D721Med (cell line): ENCODE measurements at regions not wholly inside any gene's neighbourhood (a gene's known extent, or its start where the extent isn't known, plus 50 kb on each side); places are given as distances from the start of the nearest gene placed in this dataset.
"Not testable (repeated sequence)": the region's sequence is repeated elsewhere in the genome, so short reads cannot be mapped to it uniquely, and the experiment has no call there.

Experiments used
- DNase-seq: peaks from one replicate; pipeline ENCODE4 v3.0.0; 2011; ENCODE audit warnings: low spot score; ENCODE audit not compliant: insufficient read length
- FAIRE-seq: peaks from 2 replicates; lab custom pipeline; 2011; peaks lifted over from hg19 to GRCh38; lab: Jason Lieb, UNC
- CTCF ChIP-seq: IDR thresholded peaks from 2 replicates; pipeline ENCODE4 v1.5.1; 2012; ENCODE audit warnings: mild to moderate bottlenecking, control low read depth; ENCODE audit not compliant: insufficient read depth; ENCODE audit errors: missing control alignments

- TF ChIP-seq CTCF = no peak
- DNase-seq (no peak), FAIRE-seq (no peak)
Measured at GRCh38 chr6:140269591-140270165, 895.2 kb upstream of the CITED2 start.

GRCh38 chr6:140264431-140264830 is 890.0 kb upstream of the CITED2 start:
- TF ChIP-seq CTCF = no peak
- DNase-seq = no peak

DNA sequence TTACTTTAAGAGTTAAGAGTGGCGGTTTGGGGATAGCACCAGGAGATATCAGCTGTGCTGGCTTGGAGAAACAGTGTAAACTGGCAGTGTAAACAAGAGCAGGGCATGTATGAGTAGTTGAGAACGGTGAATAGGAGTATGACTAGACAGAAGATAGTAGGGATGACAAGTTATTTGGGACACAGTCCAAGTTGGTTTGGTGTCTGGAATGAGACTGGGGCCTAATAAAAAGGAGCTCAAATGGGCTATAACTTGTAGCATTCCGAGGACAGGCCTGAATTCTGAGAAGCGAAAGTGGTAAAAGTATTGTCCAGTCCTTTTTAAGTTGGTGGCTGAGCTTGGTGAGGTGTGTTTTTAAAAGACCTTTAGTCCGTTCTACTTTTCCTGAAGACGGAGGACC is 883.9 kb upstream of the CITED2 start:
- FAIRE-seq, DNase-seq: not testable (repeated sequence)

More at GRCh38 chr6:140264431-140264830, 890.0 kb upstream of the CITED2 start:
- FAIRE-seq = no peak

DNA sequence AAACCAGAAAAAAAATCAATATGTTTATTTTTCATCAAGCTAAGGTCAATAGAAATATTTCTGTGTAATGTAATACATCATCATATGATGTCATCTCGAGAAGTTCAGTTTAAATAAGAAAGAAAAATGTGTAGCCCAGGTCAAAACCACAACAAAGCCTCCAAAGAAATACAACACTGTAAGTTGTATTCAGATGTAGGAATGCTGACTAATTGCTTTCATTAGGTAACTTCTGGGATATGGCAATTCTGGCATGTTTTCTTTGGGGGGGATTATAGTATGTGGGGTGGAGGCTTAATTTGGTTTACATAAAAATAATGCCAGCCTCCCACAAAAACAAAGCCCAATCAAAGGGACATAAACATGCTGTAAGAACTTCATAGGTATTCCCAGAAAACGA is 881.8 kb upstream of the CITED2 start:
- DNase-seq = no peak
- TF ChIP-seq CTCF = no peak
- FAIRE-seq = no peak

GRCh38 chr6:140253096-140253495 is 878.6 kb upstream of the CITED2 start:
- no peak for FAIRE-seq
- no peak for DNase-seq
- TF ChIP-seq CTCF = no peak

GRCh38 chr6:140252099-140252498 is 877.7 kb upstream of the CITED2 start:
- FAIRE-seq (no peak), DNase-seq (no peak)
- TF ChIP-seq CTCF = no peak

DNA sequence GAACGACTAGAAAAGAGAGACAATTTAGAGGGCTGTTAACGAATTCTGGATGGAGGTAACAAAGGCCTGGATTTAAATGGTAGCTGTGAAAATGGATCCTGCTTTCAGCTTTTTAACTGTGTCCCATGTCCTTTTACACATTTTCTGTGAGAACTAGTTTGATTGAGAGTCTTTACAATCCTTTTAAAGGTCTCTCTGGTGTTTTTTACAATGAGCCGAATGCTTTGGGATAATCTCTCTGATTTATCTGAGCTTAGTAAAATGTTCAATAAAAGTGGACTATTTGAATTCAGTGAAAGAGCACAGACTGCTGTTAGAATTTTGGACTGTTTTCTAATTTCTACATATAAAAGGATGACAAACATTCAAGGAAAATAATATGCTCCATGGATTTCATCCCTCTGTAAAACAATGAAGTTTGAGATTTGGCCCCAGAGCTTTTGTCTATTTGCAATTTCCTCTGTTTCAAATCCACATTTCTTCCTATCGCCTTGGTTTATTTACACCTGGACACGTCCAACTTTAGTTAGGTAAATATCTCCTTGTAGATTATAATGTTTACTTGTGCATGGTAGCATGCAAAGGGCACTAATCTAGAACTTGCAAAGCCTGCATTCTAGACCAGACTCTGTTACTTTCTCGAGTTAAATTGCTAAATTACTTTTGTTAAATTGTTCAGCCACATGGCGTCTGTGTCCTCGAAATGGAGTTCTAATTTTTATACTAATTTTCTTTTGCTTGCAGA is 871.0 kb upstream of the CITED2 start:
- no peak for DNase-seq
- no peak for TF ChIP-seq CTCF
- no peak for FAIRE-seq
